ENCODE measurements at regions not wholly inside any gene's neighbourhood (a gene's known extent, or its start where the extent isn't known, plus 50 kb on each side); places are given as distances from the start of the nearest gene placed in this dataset.

- TF ChIP-seq CTCF (conservative IDR thresholded peaks at IDR 0.05; ENCODE audit: low read depth, low read length) (no peak), EZH2 (IDR thresholded peaks at IDR 0.05; ENCODE audit: low read length, unreplicated experiment) (no peak), EZH2phosphoT487 (IDR thresholded peaks at IDR 0.05; ENCODE audit: borderline replicate concordance, low read length) (no peak)
These were observed 52.2 kb downstream of the ADRA2C start for GRCh38 chr4:3818371-3818770.

All from PC-3 (cell line).